Prostate gland (tissue), 2 donors: ENCODE measurements at regions not wholly inside any gene's neighbourhood (a gene's known extent, or its start where the extent isn't known, plus 50 kb on each side); places are given as distances from the start of the nearest gene placed in this dataset.

ENCODE experiments used
- CTCF ChIP-seq, 4 experiments: fragments of 200-600 bp in 2 of 4; fragments of 450-650 bp in 2 of 4; sonication (generic) in 2 of 4; IDR thresholded peaks; 1 replicate in 3 of 4; 2 replicates in 1 of 4; pipeline ENCODE4 v1.5.1; 2016 to 2019; ENCODE audit warnings: antibody characterized with exemption in 4 of 4, mild to moderate bottlenecking in 2 of 4, moderate library complexity in 2 of 4
- POLR2A ChIP-seq: fragments of 450-650 bp; IDR thresholded peaks from one replicate; pipeline ENCODE4 v1.6.1; 2016; ENCODE audit warnings: antibody characterized with exemption, mild to moderate bottlenecking
- POLR2AphosphoS5 ChIP-seq: sonication (generic); formaldehyde crosslinking; IDR thresholded peaks from one replicate; pipeline ENCODE4 v1.6.1; 2017; ENCODE audit warnings: antibody characterized with exemption

GRCh38 chr2:78420132-78420531, 605.4 kb upstream of the REG3G start:
- TF ChIP-seq CTCF (IDR thresholded peaks at IDR 0.05): no peak
- no peak for TF ChIP-seq POLR2A
- TF ChIP-seq POLR2AphosphoS5: no peak
